ENCODE measurements at regions not wholly inside any gene's neighbourhood (a gene's known extent, or its start where the extent isn't known, plus 50 kb on each side); places are given as distances from the start of the nearest gene placed in this dataset.

GRCh38 chr3:106049821-106050220, 181.0 kb upstream of the CBLB start:
- TF ChIP-seq EZH2 (IDR thresholded peaks at IDR 0.05; ENCODE audit: borderline replicate concordance, low read length) (no peak), CTCF (IDR thresholded peaks at IDR 0.05; ENCODE audit: low read length) (no peak)

Measured in OCI-LY1 (cell line).